Pancreas (tissue), 10 donors: ENCODE measurements at regions not wholly inside any gene's neighbourhood (a gene's known extent, or its start where the extent isn't known, plus 50 kb on each side); places are given as distances from the start of the nearest gene placed in this dataset.
"Not testable (repeated sequence)": the region's sequence is repeated elsewhere in the genome, so short reads cannot be mapped to it uniquely, and the experiment has no call there.

Experiments used
- ATAC-seq, 4 donors: fragments of 200-7000 bp; cut with Tn5 transposase; one replicate each; pipeline versions ENCODE4 v1.8.0 to v1.9.1; 2020; ENCODE audit warnings: mild to moderate bottlenecking in 4 of 4, moderate library complexity in 4 of 4
- DNase-seq, 6 donors: peaks; one replicate each; pipeline ENCODE4 v3.0.0-alpha.2; 2020
- FAIRE-seq: peaks from 2 replicates; lab custom pipeline; 2012; peaks lifted over from hg19 to GRCh38; lab: Jason Lieb, UNC
- H3K27ac ChIP-seq, 4 donors: fragments of 200-600 bp; sonication (generic); 1 replicate in 3 of 4; 2 replicates in 1 of 4; pipeline versions ENCODE4 v1.5.0 to v1.8.0; 2020
- H3K27me3 ChIP-seq, 4 donors: fragments of 200-600 bp; one replicate each; pipeline ENCODE4 v1.8.0; 2021
- H3K36me3 ChIP-seq, 3 donors: fragments of 200-600 bp; sonication (generic) in 1 of 3; one replicate each; pipeline versions ENCODE4 v1.5.0 to v1.8.0; 2020 to 2021
- H3K4me1 ChIP-seq, 3 donors: fragments of 200-600 bp; one replicate each; pipeline ENCODE4 v1.8.0; 2021
- H3K4me3 ChIP-seq, 4 donors: fragments of 200-600 bp; sonication (generic) in 2 of 4; one replicate each; pipeline versions ENCODE4 v1.5.0 to v1.8.0; 2020 to 2021
- H3K9me3 ChIP-seq, 4 donors: fragments of 200-600 bp; one replicate each; pipeline ENCODE4 v1.8.0; 2021
- WGBS, 2 donors: extraction: QIAGEN DNeasy Blood & Tissue Kit; methylation state at CpG; one replicate each; pipeline ENCODE4 v1.1.7; 2013; 5-methylcytosine and 5-hydroxymethylcytosine counted together
- intact Hi-C, 3 donors: fragments of 100-400 bp; cut with DNase I; formaldehyde crosslinking; loops; one replicate each; pipeline versions ENCODE4 v1.11.1 to v1.14.2; 2022
- TF ChIP-seq, protein P1 (sequence below), 4 donors: fragments of 200-600 bp; sonication (generic) in 3 of 4; IDR thresholded peaks; one replicate each; pipeline versions ENCODE4 v1.5.0 to v1.8.0; 2021; ENCODE audit warnings: antibody characterized with exemption in 4 of 4
- donor health status: healthy with polysubstance abuse.
- donor health status: DM: no; HTN: no; CAD: no; lungs with moderate emphysema.
- donor health status: DM: no; HTN: no; CAD: no.
- donor health status: control.
- donor health status: control.
- donor health status: Bipolar disorder and iron deficiency.
- donor health status: DM: yes; HTN: yes; CAD: no.
- donor health status: DM: no; HTN: no; CAD: no.
- donor health status: DM: no; HTN: no; CAD: no.
- donor health status: DM: yes; HTN: yes; CAD: no.

DNA sequence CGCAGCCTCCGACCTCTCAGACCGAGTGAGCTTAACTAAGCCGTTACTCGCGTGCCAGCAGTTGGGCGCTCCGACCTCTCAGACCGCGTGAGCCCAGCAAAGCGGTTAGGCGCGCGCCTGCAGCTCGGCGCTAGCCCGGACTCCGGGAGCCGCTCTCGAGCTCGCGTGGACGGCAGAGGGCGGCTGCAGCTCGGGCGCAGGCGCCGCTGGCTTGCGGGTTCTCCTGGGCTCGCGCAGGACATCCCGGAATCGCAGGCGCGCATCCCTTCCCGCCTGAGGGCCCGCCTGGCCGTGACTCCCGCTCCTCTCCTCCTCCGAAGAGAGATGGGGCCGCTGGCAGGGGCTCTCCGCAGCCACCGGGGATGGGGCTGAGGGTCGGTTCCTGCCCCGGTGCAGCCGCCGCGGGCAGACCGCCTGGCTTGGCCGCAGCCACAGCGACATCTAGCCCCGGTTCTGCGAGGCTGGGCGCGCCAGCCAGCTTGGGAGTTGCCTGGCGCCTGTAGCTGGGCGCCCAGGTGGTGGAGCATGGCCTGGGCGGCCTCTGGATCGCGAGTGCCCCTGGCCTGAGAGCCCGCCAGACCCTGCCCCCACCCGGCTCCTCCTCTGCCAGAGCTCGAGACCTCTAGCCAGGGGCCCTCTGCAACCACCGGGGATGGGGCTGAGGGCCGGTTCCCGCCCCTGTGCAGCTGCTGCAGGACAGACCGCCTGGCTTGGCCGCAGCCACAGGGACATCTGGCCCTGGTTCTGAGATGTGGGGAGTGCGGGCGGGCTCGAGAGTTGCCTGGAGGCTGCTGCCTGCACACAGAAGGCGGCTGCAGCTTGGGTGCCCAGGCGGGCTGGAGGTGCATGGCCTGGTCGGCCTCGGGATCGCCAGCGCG, 85.7 kb upstream of the CCDC180 start:
- peak; percentile 54 to 92 (median 76) for DNase-seq
- H3K36me3 ChIP-seq, FAIRE-seq, H3K27ac ChIP-seq, intact Hi-C loops, H3K9me3 ChIP-seq: not testable (repeated sequence)
- ATAC-seq = peak; percentile 97 to 100 (median 100)
- Histone ChIP-seq H3K4me3 (peak overlapping the region in 2 of 4 donors; percentile 21 to 49), H3K27me3 (peaks cover 0 to 12% (median 2%) of the 10 kb centered on the region in 4 donors), H3K4me1 (peaks cover 0 to 15% (median 6%) of the 10 kb centered on the region in 3 donors)
- 2 to 3% methylated on average over 53 to 78 of the region's 78 CpGs for WGBS, 2 donors

DNA sequence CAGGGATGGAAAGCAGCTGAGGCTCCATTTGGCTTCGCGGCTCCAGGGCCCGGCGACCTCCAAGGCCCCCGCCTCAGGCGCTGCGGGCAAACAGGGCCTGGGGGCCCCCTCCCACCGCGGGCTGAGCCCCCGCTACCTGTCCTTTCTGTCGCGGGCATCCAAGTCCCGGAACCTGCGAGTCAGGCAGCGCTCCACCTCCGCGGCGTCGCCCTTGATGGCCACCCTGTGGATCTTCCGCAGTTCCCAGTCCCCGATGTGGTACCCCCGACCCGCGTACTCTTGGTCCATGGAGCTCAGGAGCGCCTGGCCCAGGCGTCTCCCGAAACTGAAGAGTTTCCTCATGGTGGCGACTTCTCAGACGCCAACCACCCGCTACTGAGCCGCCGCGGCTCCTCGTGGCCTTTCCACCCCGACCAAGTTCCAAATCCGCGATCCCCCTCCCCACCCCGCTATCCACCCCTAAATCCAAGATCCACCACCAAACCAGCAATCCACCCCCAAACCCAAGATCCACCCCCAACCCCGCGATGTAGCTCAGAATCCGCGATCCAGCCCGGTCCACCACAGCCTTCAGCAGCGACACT, 86.5 kb upstream of the CCDC180 start:
- intact Hi-C loops = no loop called here
- ATAC-seq (peak; percentile 19 to 46 (median 30)), FAIRE-seq (no peak), DNase-seq (peak in 3 of 6 donors; percentile 22 to 70 (median 57))
- peaks cover 0 to 15% (median 6%) of the 10 kb centered on the region in 3 donors for H3K4me1 ChIP-seq
- peak overlapping the region in 2 of 4 donors; percentile 21 to 49 for H3K4me3 ChIP-seq
- 3 to 4% methylated on average over 42 to 44 of the region's 44 CpGs for WGBS, 2 donors
- TF ChIP-seq, protein P1, sequence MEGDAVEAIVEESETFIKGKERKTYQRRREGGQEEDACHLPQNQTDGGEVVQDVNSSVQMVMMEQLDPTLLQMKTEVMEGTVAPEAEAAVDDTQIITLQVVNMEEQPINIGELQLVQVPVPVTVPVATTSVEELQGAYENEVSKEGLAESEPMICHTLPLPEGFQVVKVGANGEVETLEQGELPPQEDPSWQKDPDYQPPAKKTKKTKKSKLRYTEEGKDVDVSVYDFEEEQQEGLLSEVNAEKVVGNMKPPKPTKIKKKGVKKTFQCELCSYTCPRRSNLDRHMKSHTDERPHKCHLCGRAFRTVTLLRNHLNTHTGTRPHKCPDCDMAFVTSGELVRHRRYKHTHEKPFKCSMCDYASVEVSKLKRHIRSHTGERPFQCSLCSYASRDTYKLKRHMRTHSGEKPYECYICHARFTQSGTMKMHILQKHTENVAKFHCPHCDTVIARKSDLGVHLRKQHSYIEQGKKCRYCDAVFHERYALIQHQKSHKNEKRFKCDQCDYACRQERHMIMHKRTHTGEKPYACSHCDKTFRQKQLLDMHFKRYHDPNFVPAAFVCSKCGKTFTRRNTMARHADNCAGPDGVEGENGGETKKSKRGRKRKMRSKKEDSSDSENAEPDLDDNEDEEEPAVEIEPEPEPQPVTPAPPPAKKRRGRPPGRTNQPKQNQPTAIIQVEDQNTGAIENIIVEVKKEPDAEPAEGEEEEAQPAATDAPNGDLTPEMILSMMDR (IDR thresholded peaks at IDR 0.05) = no peak
- no peaks in the 10 kb centered on the region for H3K9me3 ChIP-seq
- H3K27ac ChIP-seq = no peak overlapping the region
- H3K27me3 ChIP-seq = peaks cover 0 to 12% (median 2%) of the 10 kb centered on the region in 4 donors
- H3K36me3 ChIP-seq = no peaks in the 10 kb centered on the region

DNA sequence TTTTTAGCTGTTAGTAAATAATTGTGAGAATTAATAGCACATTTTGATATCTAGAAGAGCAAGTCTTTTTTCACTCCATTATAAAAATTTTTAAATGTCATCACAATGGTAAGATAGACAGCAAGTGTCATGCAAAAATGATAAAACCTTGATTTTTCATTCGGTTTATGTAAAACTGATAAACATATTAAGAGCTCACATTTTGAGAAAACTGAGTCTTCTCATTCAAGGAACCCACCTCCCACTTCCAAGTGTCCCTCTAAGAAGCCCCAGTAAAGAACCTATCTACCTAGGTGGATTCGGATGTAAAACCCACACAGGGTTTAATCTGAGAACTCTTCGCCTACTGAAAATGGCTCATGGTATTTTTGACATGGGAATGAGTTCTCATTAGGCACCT, 87.1 kb upstream of the CCDC180 start:
- intact Hi-C loops = not testable (repeated sequence)
- peaks cover 0 to 12% (median 2%) of the 10 kb centered on the region in 4 donors for H3K27me3 ChIP-seq
- WGBS, 2 donors = 50 to 58% methylated on average over 3 of the region's 3 CpGs

DNA sequence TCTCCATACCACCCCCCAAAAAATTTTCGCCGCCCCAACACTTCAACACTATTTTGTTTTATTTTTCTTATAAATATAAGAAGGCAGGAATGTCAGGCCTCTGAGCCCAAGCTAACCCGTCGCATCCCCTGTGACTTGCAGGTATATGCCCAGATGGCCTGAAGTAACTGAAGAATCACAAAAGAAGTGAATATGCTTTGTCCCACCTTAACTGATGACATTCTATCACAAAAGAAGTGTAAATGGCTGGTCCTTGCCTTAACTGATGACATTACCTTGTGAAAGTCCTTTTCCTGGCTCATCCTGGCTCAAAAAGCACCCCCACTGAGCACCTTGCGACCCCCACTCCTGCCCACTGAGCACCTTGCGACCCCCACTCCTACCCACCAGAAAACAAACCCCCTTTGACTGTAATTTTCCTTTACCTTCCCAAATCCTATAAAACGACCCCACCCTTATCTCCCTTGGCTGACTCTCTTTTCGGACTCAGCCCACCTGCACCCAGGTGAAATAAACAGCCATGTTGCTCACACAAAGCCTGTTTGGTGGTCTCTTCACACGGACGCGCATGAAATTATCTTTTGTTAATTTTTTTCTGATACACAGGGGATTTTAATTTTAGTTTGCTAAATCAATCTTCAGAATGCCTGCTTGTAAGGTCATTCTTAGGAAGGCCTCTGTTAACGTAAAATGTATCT, 87.9 kb upstream of the CCDC180 start:
- Histone ChIP-seq H3K4me1 (peaks cover 0 to 15% (median 6%) of the 10 kb centered on the region in 3 donors), H3K27me3 (peaks cover 0 to 12% (median 2%) of the 10 kb centered on the region in 4 donors)
- WGBS, 2 donors = 56 to 74% methylated on average over 11 to 12 of the region's 12 CpGs
- ATAC-seq, H3K27ac ChIP-seq, FAIRE-seq, H3K9me3 ChIP-seq, H3K36me3 ChIP-seq, H3K4me3 ChIP-seq, DNase-seq, intact Hi-C loops: not testable (repeated sequence)

More for the DNA sequence above, 87.1 kb upstream of the CCDC180 start:
- not testable (repeated sequence) for FAIRE-seq, ATAC-seq, DNase-seq, H3K9me3 ChIP-seq, H3K36me3 ChIP-seq, H3K4me3 ChIP-seq, H3K27ac ChIP-seq
- H3K4me1 ChIP-seq = peaks cover 0 to 15% (median 6%) of the 10 kb centered on the region in 3 donors

DNA sequence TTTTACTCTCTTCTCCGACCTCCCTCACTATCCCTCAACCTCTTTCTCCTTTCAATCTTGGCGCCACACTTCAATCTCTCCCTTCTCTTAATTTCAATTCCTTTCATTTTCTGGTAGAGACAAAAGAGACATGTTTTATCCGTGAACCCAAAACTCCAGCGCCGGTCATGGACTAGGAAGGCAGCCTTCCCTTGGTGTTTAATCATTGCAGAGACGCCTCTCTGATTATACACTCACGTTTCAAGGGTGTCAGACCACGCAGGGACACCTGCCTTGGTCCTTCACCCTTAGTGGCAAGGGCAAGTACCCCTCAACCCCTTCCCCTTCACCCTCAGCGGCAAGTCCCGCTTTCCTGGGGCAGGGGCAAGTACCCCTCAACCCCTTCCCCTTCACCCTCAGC, 92.3 kb upstream of the CCDC180 start:
- H3K27ac ChIP-seq, H3K4me3 ChIP-seq, H3K36me3 ChIP-seq, FAIRE-seq, DNase-seq, H3K27me3 ChIP-seq, intact Hi-C loops, ATAC-seq, H3K9me3 ChIP-seq, H3K4me1 ChIP-seq: not testable (repeated sequence)
- WGBS, 2 donors = 76 to 84% methylated on average over 9 of the region's 10 CpGs

DNA sequence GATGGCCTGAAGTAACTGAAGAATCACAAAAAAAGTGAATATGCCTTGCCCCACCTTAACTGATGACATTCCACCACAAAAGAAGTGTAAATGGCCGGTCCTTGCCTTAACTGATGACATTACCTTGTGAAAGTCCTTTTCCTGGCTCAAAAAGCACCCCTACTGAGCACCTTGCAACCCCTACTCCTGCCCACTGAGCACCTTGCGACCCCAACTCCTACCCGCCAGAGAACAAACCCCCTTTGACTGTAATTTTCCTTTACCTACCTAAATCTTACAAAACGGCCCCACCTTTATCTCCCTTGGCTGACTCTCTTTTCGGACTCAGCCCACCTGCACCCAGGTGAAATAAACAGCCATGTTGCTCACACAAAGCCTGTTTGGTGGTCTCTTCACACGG, 92.9 kb upstream of the CCDC180 start:
- FAIRE-seq, H3K27ac ChIP-seq, H3K9me3 ChIP-seq, DNase-seq, H3K27me3 ChIP-seq, intact Hi-C loops, H3K4me3 ChIP-seq, ATAC-seq, H3K36me3 ChIP-seq, H3K4me1 ChIP-seq: not testable (repeated sequence)
- 73 to 77% methylated on average over 6 of the region's 6 CpGs for WGBS, 2 donors

DNA sequence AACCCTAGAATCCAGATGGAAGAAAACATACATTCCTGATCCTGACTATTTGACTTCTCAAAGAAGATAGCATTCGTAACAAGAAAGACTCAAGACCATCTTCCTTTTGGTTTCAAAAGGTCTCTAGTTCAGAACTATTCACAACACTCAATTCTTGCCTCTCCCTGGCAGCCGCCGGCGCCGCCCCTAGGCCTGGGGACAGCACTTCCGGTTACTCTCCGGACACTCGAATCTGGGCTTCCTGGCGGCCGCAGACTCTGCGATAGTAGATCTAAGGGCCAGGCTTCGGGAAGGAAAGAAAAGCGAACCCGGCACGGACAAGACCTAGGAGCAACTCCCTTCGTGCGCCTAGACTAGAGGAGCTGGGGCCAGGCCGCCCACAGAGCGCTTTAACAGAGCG, 107.8 kb upstream of the CCDC180 start:
- H3K27me3 ChIP-seq, H3K27ac ChIP-seq, DNase-seq, H3K9me3 ChIP-seq, intact Hi-C loops, H3K36me3 ChIP-seq, H3K4me3 ChIP-seq, FAIRE-seq, H3K4me1 ChIP-seq: not testable (repeated sequence)
- peak in 3 of 4 donors; percentile 32 to 66 (median 65) for ATAC-seq
- WGBS, 2 donors = 96% methylated on average over 10 to 18 of the region's 20 CpGs

DNA sequence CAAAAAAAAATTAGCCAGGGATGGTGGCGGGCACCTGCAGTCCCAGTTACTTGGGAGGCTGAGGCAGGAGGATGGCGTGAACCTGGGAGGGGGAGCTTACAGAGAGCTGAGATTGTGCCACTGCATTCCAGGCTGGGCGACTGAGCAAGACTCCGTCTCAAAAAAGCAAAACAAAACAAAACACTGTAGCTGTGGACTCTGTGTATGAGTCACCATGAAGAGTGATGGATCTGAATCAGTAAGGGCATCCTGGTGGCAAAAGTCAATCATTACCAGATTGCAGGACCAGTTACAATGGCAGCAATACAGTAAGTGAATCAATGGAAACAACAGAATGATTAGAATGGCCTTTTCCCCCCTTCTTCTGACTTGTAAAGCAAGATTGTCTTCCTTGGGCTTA, 113.7 kb upstream of the CCDC180 start:
- ATAC-seq, H3K36me3 ChIP-seq, DNase-seq, H3K27me3 ChIP-seq, FAIRE-seq, H3K4me3 ChIP-seq, H3K9me3 ChIP-seq, H3K4me1 ChIP-seq, H3K27ac ChIP-seq, intact Hi-C loops: not testable (repeated sequence)
- WGBS, 2 donors = 77 to 80% methylated on average over 4 of the region's 4 CpGs
